Stimulated activated CD8-positive, alpha-beta memory T cell treated with anti-CD3 and anti-CD28 coated beads, Interleukin-7, amount 100 ng/mL, for 4 hours (primary cell): ENCODE measurements at regions not wholly inside any gene's neighbourhood (a gene's known extent, or its start where the extent isn't known, plus 50 kb on each side); places are given as distances from the start of the nearest gene placed in this dataset.

Experiments used
- DNase-seq, 2 donors: peaks; one replicate each; pipeline ENCODE4 v3.0.0-alpha.2; 2020; ENCODE audit warnings: low read depth in 2 of 2

DNA sequence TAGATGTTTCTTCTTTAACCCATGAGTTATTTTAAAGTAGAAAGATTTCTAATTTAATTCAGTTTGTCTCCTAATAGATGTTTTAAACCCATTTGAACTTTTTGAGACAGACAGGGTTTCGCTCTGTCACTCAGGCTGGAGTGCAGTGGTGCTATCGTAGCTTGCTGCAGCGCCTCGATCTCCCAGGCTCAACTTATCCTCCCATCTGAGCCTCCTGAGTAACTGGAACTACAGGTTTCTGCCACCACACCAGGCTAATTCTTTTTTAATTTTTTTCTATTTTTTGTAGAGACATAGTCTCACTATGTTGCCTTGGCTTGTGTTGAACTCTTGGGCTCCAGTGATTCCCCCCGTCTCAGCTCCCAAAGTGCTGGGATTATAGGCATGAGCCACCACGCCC lies 53.0 kb upstream of the RAB18 start:
- DNase-seq: no peak

DNA sequence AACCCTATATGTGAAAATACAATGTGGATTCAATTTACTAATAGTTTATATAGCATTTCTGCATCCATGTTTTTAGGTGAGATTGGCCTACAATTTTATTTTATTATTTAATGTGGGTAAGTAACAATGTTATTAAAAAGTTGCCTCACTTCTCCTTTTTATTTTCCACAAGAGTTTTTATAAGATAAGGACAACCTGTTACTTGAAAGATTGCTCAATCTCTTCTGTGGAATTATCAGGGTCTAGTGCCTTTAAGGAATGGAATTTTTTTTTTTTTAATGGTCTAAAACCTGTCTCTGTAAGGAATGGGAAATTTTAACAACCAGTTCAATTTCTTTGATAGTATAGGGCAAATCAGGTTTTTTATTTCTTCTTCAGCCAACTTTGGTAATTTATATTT lies 53.9 kb upstream of the RAB18 start:
- no peak for DNase-seq

DNA sequence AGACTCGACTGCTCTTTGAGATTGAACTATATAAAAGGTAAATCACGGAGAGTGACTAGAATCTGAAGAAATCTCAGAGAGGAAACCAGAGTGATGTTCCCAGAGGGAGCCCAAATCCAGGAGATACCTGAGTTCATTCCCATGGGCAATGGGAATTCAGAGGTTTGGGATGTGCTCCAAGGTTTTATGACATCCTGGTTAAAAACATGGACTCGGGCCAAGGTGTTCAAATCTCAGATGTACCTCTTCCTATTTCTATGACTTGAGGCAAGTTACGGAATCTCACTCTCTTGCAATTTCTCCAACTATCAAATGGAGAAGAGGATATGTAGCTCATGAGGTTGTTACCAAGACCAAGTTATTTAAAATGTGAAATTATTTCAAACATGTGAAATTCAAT lies 54.5 kb upstream of the RAB18 start:
- no peak for DNase-seq

DNA sequence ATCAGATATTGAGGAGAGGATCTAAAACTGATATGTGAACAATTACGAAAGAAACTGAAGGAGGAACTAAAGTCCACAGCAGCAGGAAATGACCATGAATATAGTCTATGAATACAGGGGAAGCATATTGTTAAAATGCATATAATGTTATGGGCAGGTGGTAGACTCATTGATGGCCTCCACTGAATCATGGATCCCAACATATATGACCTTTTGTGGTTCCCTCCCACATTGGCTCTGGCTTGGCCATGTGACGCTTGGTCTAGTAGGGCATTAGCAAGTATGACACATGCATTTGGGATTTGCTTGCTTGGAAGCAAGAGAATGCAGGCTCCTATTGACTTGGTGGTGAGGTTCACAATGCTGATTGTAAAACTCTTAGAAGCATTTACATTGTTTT lies 55.2 kb upstream of the RAB18 start:
- DNase-seq: no peak

DNA sequence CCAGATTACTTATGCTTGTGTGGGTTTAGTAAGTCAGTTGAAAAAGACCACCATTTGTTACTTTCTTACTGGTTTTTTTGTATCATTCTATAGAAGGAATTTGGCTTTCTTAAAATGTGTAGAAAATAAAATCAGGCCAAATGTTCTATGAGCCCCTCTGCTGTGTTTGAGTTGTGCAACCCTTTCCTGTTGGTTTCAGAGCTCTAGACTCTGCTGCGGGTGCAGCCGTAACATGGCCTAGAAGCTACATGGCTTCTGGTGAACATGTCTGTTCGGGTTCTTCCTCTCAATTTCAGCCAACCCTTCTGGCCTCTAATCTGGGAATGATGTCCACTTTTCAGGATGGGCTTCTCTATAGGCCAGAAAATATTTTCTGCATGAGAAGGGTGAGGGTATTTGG lies 56.6 kb upstream of the RAB18 start:
- DNase-seq: no peak

DNA sequence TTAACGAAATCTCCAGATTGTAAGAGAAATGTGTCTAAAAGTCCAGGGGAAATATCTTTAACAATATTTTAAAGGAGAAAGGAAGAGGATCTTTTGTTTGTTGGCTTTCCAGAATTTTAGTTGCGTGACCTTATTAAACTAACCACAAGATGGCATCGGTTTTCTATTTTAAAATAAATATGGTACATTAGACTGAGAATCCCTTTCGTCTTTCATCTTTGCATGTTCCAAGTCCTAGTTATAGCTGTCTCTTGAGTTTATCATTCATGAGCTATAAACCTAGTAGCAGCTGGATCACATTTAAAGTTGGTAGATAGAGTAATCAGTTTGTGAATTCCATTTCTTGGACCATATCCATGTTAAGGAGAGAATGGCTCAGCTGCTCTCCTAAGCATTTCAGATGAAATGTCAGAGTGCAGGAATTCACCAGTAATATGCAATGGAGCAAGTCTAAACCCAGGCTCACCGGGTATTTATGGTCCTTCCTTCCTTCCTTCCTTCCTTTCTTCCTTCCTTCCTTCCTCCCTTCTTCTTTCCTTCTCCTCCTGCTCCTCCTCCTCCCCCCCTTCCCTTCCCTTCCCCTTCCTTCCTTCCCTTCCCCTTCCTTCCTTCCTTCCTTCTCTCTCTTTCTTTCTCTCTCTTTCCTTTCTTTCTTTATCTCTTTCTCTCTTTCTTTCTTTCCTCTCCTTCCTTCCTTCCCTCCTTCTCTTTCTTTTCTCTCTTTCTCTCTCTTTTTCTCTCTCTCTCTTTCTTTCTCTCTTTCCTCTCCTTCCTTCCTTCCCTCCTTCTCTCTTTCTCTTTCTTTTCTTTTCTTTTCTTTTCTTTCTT lies 57.8 kb upstream of the RAB18 start:
- DNase-seq: no peak

DNA sequence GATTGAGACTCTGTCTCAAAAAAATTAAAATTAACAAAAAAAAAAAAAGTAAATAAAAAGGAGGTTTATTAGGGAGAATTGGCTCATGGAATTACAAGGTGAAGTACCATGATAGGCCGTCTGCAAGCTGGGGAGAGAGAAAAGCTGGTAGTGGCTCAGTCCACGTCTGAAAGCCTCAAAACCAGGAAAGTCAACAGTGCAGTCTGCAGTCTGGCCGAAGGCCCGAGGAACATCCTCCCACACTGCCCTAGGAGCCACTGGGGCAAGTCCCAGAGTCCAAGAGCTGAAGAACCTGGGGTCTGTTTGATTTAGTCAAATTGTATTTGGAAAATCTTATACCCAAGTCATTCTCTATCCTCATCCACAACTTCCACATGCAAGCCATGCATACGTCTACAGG lies 59.0 kb upstream of the RAB18 start:
- no peak for DNase-seq

DNA sequence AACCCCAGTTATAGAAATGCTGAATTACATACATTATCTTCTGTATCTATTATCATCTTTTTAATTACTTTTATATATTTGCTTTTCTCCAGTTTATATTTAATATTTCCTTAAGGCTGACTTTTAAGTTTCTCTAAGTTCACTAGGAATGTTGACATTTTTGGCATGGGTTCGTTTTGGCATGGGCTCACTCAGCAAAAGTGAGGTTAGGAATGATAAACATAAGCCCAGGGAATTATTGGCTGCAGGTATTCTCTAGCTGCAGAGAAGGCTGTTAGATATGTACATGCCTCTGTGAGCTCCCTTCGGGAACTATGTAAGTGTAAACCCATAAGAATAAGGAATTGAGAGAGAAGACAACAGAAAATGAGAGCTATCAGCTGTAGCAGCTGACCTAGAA lies 63.6 kb upstream of the RAB18 start:
- no peak for DNase-seq

DNA sequence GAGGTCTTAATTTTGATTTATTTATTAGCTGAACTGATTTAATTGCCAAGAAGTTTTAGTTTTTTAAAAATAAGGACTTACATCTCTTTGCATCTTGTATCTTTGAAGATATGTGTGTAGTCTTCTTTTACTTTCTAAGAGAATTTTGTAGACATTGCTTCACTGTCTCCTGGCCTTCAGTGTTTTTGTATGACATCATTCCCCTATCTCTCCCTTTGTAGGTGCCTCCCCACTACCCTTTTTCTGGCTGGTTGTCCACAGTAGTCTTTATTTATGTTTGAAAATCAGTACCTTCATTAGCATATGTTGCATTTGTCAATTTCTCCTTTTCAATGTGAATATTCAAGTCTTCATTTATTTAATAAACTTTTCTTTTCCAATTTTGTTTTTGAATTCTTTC lies 64.1 kb upstream of the RAB18 start:
- DNase-seq: no peak

DNA sequence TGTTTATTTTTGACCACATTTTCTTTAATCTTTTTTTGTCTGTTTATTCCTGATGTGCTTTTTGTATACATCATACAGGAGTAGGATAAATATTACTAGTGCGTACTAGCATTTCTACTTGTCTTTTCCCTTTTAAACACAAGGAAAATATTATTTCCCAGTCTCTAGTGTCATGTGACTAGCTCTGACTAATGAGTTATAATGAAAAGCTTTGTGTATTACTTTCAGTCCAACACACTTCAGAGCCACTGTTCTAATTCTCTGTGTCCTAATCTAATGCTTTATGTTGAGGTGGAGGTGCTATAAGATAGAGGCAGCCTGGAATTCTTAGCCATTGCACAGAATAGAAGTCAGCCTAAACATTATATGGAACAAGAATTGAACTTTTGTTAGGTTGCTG lies 65.0 kb upstream of the RAB18 start:
- no peak for DNase-seq

DNA sequence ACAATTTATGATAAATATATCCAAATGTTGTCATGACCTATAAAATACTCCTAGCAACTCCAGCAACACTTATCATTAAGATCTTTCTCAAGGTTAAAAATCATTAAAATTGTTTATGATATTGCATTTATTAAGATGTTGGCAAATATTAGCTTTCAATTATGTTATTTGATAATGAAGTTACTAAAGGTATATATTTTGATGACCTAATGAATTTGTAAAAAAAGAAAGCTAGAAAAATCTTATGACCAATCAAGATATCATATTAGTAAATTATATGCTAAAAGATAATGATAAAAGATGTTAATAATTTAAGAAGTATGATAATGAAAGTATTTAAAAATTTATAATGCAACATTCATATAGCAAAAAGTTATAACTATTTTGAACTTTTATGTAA lies 66.3 kb upstream of the RAB18 start:
- DNase-seq: no peak

DNA sequence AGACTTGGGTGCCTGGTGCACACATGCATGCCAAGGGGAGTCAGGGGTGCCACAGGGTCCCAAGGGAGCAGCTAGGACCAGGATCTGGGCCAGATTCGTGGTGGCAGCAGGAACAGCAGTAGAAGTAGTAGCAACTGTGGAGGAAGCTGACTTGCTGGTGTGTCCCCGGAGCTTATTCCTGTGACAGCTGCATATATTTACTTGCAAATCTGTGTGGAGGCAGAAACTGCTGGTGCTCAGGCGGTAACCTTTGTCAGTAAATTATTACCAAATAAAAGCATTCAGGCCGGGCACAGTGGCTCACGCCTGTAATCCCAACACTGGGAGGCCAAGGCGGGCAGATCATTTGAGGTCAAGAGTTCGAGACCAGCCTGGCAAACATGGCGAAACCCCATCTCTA lies 67.4 kb upstream of the RAB18 start:
- no peak for DNase-seq

DNA sequence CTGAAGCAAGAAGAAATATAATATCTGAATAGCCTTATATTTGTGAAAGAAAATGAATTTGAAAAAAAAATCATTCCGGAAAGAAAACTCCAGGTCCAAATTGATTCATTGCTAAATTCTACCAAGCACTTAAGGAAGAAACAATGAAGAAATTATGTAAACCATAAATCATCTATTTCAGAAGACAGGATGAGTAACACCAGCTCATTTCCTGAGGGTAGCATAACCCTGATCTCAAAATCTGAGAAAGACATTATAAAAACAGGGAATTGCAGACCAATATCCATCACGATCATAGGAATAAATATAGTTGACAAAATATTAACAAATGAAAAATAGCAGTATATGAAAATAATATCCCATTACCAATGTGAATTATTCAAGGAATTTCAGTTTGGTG lies 70.1 kb upstream of the RAB18 start:
- DNase-seq: no peak

DNA sequence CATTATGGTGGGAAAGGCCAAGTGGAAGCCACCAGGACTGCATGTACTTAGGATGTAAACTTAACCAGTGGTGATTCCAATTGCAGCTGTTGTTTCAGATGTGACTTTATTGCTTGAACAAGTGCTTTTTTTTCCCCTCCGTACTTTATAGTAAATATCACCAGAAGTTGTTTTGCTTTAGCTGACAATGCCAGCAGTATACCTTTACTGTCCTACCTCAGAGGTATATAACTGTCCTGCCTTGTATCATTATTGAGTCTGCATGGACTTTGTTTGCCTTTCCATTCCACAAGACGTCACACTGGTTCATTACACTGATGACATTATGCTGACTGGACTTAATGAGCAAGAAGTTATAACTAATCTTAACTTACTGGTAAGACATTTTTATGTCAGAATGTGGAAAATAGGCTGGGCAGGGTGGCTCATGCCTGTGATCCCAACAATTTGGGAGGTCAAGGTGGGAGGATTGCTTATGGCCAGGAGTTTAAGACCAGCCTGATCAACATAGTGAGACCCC lies 77.1 kb upstream of the RAB18 start:
- no peak for DNase-seq

DNA sequence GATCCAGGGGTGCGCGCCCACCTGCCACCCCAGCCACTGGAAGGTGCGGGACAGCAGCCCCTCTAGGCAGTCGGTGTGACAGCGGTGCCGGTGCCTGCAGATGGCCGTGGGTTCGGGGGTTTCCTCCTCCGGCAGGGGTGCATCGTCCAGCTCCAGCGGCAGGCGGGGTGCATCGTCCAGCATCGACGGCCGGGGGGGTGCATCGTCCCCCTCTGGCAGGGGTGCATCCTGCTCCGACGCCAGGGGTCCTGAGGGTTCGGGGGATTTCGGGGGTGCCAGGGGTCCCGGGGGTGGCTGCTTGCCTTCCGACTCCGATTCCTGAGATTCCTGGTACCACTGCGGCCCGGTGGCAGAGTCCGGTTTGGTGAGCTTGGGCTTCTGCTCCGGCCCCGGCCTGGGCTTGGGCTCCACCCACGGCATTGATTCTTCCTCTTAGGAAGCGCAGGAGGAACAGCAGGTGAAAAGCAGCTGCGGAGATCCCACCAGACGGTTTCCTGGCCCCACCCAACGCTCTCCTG lies 90.2 kb upstream of the RAB18 start:
- no peak for DNase-seq

DNA sequence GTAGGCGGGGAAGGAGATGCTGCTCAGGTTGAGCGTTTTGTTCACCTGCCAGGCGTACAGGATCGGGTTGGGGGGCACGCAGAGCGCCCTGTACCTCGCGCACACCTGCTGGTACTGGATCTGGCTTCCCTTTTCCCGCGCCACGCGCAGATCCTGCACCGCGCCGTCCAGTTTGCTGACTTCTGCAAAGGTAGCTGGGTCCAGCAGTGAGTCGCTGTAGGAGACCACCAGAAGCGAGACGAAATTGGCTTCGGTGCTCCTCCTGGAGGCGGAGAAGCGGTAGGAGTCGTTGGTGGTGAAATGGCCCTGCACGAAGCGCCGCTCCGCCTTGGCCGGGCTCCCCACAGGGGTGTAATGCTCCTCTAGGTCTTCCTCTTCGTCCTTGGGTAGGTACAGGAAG lies 90.7 kb upstream of the RAB18 start:
- DNase-seq: no peak

DNA sequence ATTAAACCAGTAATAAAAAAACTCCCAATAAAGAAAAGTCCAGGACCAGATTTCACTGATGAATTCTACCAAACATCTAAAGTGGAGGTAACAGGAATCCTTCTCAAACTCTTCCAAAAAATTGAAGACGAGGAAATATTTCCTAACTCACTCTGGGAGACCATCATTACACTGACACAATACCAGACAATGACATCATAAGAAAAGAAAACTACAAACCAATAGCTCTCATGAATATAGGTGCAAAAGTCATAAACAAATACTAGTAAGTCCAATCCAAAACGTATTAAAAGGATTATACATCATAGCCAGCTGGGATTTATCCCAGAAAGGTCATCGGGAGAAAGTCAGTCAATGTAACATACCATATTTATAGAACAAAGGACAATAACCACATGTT lies 94.0 kb upstream of the RAB18 start:
- no peak for DNase-seq

DNA sequence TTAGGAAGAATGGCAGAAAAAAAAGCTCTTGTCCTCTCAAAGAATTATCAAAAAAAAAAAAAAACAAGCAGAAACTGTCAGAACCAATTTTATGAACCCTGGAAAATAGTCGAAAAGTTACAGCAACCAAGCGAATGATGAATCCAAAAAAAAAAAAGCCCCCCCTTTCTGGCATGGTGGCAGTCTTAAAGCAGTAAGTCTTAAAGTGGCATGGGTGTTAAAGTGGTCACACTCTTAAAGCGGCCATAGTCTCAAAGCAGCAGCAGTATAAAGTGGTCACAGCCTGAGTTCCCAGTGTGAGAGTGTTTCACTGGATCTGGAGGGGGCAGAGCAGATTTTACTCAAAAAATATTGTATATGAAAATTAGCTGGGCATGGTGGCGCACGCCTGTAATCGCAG lies 96.8 kb upstream of the RAB18 start:
- DNase-seq: no peak

DNA sequence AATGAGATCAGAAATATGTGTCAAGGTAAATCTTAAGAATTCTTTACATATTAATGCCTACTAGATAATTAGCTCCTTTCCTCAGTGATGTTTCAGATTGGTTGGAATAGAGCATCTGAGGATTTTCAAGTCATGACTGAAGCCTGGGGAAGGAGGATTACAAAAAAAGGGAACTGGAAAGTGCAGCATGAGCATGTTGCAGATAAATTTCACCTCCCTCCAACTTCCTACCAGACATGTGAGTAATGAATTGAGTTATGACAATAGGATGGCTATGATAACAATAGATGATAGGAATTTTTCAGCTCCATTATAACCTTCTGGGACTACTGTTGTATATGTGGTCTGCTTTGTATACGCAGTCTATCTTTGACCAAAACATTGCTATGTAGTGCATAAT lies 104.2 kb upstream of the RAB18 start:
- no peak for DNase-seq

DNA sequence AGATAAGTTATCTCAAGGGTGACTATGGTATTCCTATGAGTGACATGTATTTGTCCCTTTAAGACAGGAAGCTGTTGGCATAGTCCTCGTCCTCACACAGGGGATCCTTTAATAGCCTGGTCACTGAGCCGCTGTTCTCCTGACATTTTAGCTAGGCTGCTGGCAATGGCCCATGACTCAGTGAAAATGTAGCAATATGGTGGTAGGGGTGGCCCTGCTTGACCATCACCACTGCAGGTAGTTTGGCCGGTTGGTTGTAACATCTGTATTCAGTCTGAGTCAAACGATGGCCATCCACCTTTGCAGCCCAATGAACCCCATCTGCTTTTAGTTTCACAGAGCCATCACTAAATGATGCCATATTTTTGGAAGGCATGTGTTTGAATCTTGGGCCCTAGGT lies 110.1 kb upstream of the RAB18 start:
- no peak for DNase-seq

DNA sequence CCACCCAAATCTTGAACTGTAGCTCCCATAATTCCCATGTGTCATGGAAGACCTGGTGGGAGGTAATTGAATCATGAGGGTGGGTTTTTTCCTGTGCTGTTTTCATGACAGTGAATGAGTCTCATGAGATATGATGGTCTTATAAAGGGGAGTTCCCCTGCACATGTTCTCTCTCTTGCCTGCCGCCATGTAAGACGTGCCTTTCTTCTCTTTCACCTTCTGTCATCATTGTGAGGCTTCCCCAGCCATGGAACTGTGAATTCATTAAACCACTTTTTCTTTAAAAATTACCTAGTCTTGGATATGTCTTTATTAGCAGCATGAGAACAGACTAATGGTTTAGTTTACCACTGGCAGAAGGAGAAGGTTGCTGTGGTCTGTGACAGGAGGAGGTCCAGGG lies 111.5 kb upstream of the RAB18 start:
- no peak for DNase-seq

DNA sequence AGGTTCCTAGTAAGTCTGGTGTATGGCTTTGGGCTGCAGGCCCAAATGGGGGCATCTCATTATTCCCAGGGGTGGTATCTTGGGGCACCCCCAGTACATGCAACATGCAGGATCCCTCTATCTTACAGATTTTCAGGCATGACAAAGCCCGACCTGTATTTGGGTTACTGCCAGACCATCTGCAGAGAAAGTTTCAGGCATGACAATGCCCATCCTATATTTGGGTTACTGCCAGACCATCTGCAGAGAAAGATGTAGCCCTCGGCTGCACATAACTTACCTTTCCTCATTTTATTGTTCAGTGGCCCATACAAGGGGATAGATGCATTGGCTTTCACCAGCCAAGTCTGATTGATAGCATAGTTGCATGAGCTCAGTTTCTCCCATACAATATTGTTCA lies 112.2 kb upstream of the RAB18 start:
- no peak for DNase-seq

DNA sequence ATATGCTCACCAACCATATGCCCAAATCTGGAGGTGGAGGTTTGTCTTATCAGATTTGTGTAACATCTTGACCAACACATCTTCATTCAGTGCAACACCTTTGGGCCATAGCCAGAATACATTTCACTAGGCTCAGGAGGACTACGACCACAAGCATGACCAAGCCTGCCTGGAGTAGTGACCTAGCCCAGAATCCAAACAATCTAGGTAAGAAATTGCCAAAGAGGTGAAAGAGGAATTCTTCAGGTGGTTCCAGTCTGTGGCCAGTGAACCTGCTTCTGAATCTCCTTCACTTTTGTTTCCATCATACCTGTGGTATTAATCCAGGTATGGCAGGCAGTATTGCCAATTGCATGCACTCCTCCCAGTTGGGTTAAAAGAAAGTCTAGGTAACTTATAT lies 112.8 kb upstream of the RAB18 start:
- no peak for DNase-seq

DNA sequence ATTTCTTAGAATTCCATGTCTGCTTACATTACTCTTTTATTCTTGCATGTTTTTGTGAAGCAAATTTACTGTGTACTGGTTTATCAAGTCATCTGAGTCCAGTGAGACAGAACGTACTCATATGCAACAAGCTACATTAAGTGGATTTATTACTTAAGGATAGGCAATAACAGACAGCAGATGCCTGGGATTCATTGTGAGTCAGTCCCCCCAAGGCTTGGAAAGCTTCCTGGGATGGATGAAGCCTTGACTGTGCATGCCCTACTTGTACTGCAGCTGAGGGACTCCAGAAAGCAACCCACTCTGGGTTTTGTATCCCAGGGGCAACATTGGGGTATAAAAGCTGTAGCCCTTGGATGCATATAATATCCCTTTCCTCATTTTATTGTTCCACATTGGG lies 113.4 kb upstream of the RAB18 start:
- DNase-seq: no peak
